IMR-90 (cell line): ENCODE measurements at regions not wholly inside any gene's neighbourhood (a gene's known extent, or its start where the extent isn't known, plus 50 kb on each side); places are given as distances from the start of the nearest gene placed in this dataset.

Source experiments
- ATAC-seq: fragments of 200-7000 bp; cut with Tn5 transposase; 2 replicates; pipeline ENCODE4 v1.9.1; 2020; ENCODE audit warnings: low read depth, mild to moderate bottlenecking, moderate library complexity
- BruUV-seq: library from RNA; stranded (reverse); fragments of 400-500 nt; replicated peaks from 2 replicates; lab custom pipeline; 2021; lab: Mats Ljungman, UMichigan
- CTCF ChIA-PET: fragments of 300-600 bp; formaldehyde crosslinking; extraction: SDS; loops from one replicate; lab custom pipeline; 2021; ENCODE audit warnings: antibody characterized with exemption; lab: Yijun Ruan, JAX
- POLR2A ChIA-PET: fragments of 300-600 bp; sonication (Branson Sonifier 250); formaldehyde crosslinking; loops from one replicate; lab custom pipeline; 2022; ENCODE audit warnings: antibody characterized with exemption; ENCODE audit not compliant: unreplicated experiment; lab: Charles Lee
- DNase-seq: peaks from one replicate; pipeline ENCODE4 v3.0.0; 2013
- H2AFZ ChIP-seq: replicated peaks from 2 replicates; pipeline ENCODE3; 2013; ENCODE audit warnings: low read length, mild to moderate bottlenecking; ENCODE audit not compliant: poor library complexity
- H2AK5ac ChIP-seq: 2 replicates; pipeline ENCODE4 v1.6.1; 2013; ENCODE audit warnings: low read depth, low read length, inconsistent platforms
- H2AK9ac ChIP-seq: replicated peaks from 2 replicates; pipeline ENCODE3; 2013; ENCODE audit warnings: mild to moderate bottlenecking, low read depth, low read length, moderate library complexity; ENCODE audit not compliant: poor library complexity
- H2BK120ac ChIP-seq: 2 replicates; pipeline ENCODE4 v1.6.1; 2013; ENCODE audit warnings: low read depth, low read length, inconsistent platforms
- H2BK15ac ChIP-seq: 3 replicates; pipeline ENCODE4 v1.6.1; 2013; ENCODE audit warnings: low read depth, low read length, inconsistent platforms
- H2BK20ac ChIP-seq: 2 replicates; pipeline ENCODE4 v1.6.1; 2013; ENCODE audit warnings: low read depth, mild to moderate bottlenecking, inconsistent platforms, low read length, moderate library complexity
- H2BK5ac ChIP-seq: 2 replicates; pipeline ENCODE4 v1.6.1; 2013; ENCODE audit warnings: mild to moderate bottlenecking, low read depth, low read length, inconsistent platforms; ENCODE audit not compliant: poor library complexity, severe bottlenecking
- H3K14ac ChIP-seq: replicated peaks from 2 replicates; pipeline ENCODE4 v1.6.1; 2013; ENCODE audit warnings: low read depth, low read length, inconsistent platforms
- H3K18ac ChIP-seq: 2 replicates; pipeline ENCODE4 v1.6.1; 2013; ENCODE audit warnings: low read depth, low read length, control low read depth
- H3K23ac ChIP-seq: 2 replicates; pipeline ENCODE4 v1.6.1; 2013; ENCODE audit warnings: low read depth, low read length, inconsistent platforms
- H3K27ac ChIP-seq: 2 replicates; pipeline ENCODE4 v1.5.1; 2013; ENCODE audit warnings: mild to moderate bottlenecking, control low read depth, low read length; ENCODE audit not compliant: insufficient read depth
- H3K27me3 ChIP-seq: 2 replicates; pipeline ENCODE4 v1.6.1; 2013; ENCODE audit warnings: low read length; ENCODE audit not compliant: control insufficient read depth, insufficient read depth
- H3K36me3 ChIP-seq: 2 replicates; pipeline ENCODE4 v1.6.1; 2013; ENCODE audit warnings: low read length, mixed read lengths; ENCODE audit not compliant: control insufficient read depth, insufficient read depth
- H3K4ac ChIP-seq: 2 replicates; pipeline ENCODE4 v1.6.1; 2013; ENCODE audit warnings: low read depth, low read length, inconsistent platforms
- H3K4me1 ChIP-seq: 2 replicates; pipeline ENCODE4 v1.6.1; 2013; ENCODE audit warnings: low read length, mixed read lengths; ENCODE audit not compliant: control insufficient read depth, insufficient read depth
- H3K4me2 ChIP-seq: 2 replicates; pipeline ENCODE4 v1.6.1; 2013; ENCODE audit warnings: low read depth, mild to moderate bottlenecking, control low read depth, low read length, moderate library complexity
- H3K4me3 ChIP-seq: 2 replicates; pipeline ENCODE4 v1.5.1; 2013; ENCODE audit warnings: low read depth, mild to moderate bottlenecking, control low read depth, low read length, moderate library complexity; ENCODE audit not compliant: insufficient read depth
- H3K56ac ChIP-seq: 2 replicates; pipeline ENCODE4 v1.6.1; 2013; ENCODE audit warnings: low read length, inconsistent platforms; ENCODE audit not compliant: insufficient read depth; ENCODE audit errors: extremely low read depth
- H3K79me1 ChIP-seq, 2 experiments: 2 replicates each; pipeline ENCODE4 v1.6.1; 2013; ENCODE audit warnings: low read length in 2 of 2, inconsistent platforms in 1 of 2, low read depth in 1 of 2
- H3K9ac ChIP-seq: 2 replicates; pipeline ENCODE4 v1.6.1; 2013; ENCODE audit warnings: low read depth, low read length, control low read depth
- H3K9me1 ChIP-seq: 2 replicates; pipeline ENCODE4 v1.6.1; 2013; ENCODE audit warnings: low read length, inconsistent platforms; ENCODE audit not compliant: insufficient read depth
- H3K9me3 ChIP-seq: 2 replicates; pipeline ENCODE4 v1.6.1; 2013; ENCODE audit warnings: low read length; ENCODE audit not compliant: control insufficient read depth, insufficient read depth
- H4K20me1 ChIP-seq: 2 replicates; pipeline ENCODE4 v1.6.1; 2013; ENCODE audit warnings: low read length, inconsistent platforms; ENCODE audit not compliant: insufficient read depth
- H4K5ac ChIP-seq: 2 replicates; pipeline ENCODE4 v1.6.1; 2013; ENCODE audit warnings: mild to moderate bottlenecking, low read depth, low read length, control low read depth
- H4K8ac ChIP-seq, 2 experiments: 2 replicates each; pipeline ENCODE4 v1.6.1; 2013; ENCODE audit warnings: low read depth in 2 of 2, low read length in 2 of 2, control low read depth in 1 of 2, inconsistent platforms in 1 of 2
- H4K91ac ChIP-seq: 2 replicates; pipeline ENCODE4 v1.6.1; 2013; ENCODE audit warnings: low read depth, low read length, inconsistent platforms; ENCODE audit not compliant: insufficient read depth
- BHLHE40 ChIP-seq: fragments of 150-350 bp; IDR thresholded peaks from 2 replicates; pipeline ENCODE4 v1.6.1; 2016; ENCODE audit warnings: mild to moderate bottlenecking, low read depth, low read length
- CHD1 ChIP-seq: IDR thresholded peaks from 2 replicates; pipeline ENCODE4 v1.6.1; 2012; ENCODE audit warnings: low read depth, low read length, improper control_type of control experiment
- FOS ChIP-seq: fragments of 150-350 bp; IDR thresholded peaks from 2 replicates; pipeline ENCODE4 v1.6.1; 2016; ENCODE audit warnings: low read depth, low read length
- MXI1 ChIP-seq: IDR thresholded peaks from 2 replicates; pipeline ENCODE4 v1.6.1; 2012; ENCODE audit warnings: low read depth, mild to moderate bottlenecking, low read length, moderate library complexity, borderline replicate concordance
- POLR2A ChIP-seq: IDR thresholded peaks from 2 replicates; pipeline ENCODE4 v1.6.1; 2012; ENCODE audit warnings: mild to moderate bottlenecking, low read depth, low read length
- RCOR1 ChIP-seq: IDR thresholded peaks from 2 replicates; pipeline ENCODE4 v1.6.1; 2012; ENCODE audit warnings: mild to moderate bottlenecking, low read length, improper control_type of control experiment; ENCODE audit not compliant: insufficient replicate concordance
- RFX5 ChIP-seq: IDR thresholded peaks from 2 replicates; pipeline ENCODE4 v1.8.0; 2012; ENCODE audit warnings: low read depth, mild to moderate bottlenecking, low read length, moderate library complexity
- WGBS, 2 experiments: methylation state at CpG; one replicate each; pipeline versions ENCODE4 v1.1.5 to v1.1.7; 2013; ENCODE audit warnings: missing lambda C conversion rate in 2 of 2; ENCODE audit not compliant: insufficient read length in 1 of 2; ENCODE audit errors: extremely low coverage in 2 of 2; 5-methylcytosine and 5-hydroxymethylcytosine counted together
- dilution Hi-C: fragments of 300-500 bp; cut with HindIII; formaldehyde crosslinking; loops from one replicate; pipeline ENCODE4 v1.14.3; 2018; ENCODE audit warnings: low sequenced_read_pairs; ENCODE audit not compliant: unreplicated experiment
- in situ Hi-C: fragments of 300-500 bp; cut with MboI; formaldehyde crosslinking; loops from 3 replicates; pipeline ENCODE4 v1.14.3; 2019; ENCODE audit warnings: low sequenced_read_pairs, inconsistent platforms, mixed read lengths
- intact Hi-C: fragments of 100-400 bp; cut with micrococcal nuclease; formaldehyde crosslinking; loops from 2 replicates; pipeline ENCODE4 v1.10.0; 2022
- TF ChIP-seq, protein P1 (sequence below): fragments of 150-350 bp; IDR thresholded peaks from 2 replicates; pipeline ENCODE4 v1.6.1; 2016; ENCODE audit warnings: low read depth, mild to moderate bottlenecking, low read length, moderate library complexity, borderline replicate concordance

GRCh38 chrX:499870-500364 is 113.2 kb upstream of the PPP2R3B start:
- Histone ChIP-seq H2AK5ac (no peak overlapping the region), H4K20me1 (no peaks in the 10 kb centered on the region), H3K14ac (no peak overlapping the region), H3K27ac (no peak overlapping the region), H3K36me3 (no peaks in the 10 kb centered on the region), H3K23ac (no peak overlapping the region), H3K79me1 (no peaks in the 10 kb centered on the region), H3K4me1 (no peaks in the 10 kb centered on the region), H2BK15ac (no peak overlapping the region), H2BK20ac (no peak overlapping the region), H2AK9ac (no peak overlapping the region), H4K5ac (no peak overlapping the region), H3K4ac (no peak overlapping the region), H3K9me1 (no peaks in the 10 kb centered on the region), H3K4me3 (no peak overlapping the region), H2BK5ac (no peak overlapping the region), H4K91ac (no peak overlapping the region), H3K27me3 (no peaks in the 10 kb centered on the region), H3K18ac (no peak overlapping the region), H3K56ac (no peak overlapping the region), H2AFZ (no peak overlapping the region), H3K4me2 (no peak overlapping the region), H4K8ac (no peak overlapping the region), H3K9ac (no peak overlapping the region), H2BK120ac (no peak overlapping the region), H3K9me3 (peaks cover 24% of the 10 kb centered on the region)
- intact Hi-C loops (no loop called here), dilution Hi-C loops (no loop called here), in situ Hi-C loops (no loop called here)
- TF ChIP-seq, protein P1, sequence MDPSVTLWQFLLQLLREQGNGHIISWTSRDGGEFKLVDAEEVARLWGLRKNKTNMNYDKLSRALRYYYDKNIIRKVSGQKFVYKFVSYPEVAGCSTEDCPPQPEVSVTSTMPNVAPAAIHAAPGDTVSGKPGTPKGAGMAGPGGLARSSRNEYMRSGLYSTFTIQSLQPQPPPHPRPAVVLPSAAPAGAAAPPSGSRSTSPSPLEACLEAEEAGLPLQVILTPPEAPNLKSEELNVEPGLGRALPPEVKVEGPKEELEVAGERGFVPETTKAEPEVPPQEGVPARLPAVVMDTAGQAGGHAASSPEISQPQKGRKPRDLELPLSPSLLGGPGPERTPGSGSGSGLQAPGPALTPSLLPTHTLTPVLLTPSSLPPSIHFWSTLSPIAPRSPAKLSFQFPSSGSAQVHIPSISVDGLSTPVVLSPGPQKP = no peak
- no peak for TF ChIP-seq POLR2A
- no peak for TF ChIP-seq CHD1
- no peak for TF ChIP-seq BHLHE40
- TF ChIP-seq RCOR1 = no peak
- TF ChIP-seq MXI1 = no peak
- no peak for TF ChIP-seq FOS
- TF ChIP-seq RFX5 = no peak
- ChIA-PET CTCF (no interaction called here), POLR2A (no interaction called here)
- no peak for DNase-seq
- no TSS peak for BruUV-seq
- WGBS, 2 experiments = 7% methylated on average over 14 of the region's 21 CpGs; no CpG with 5 or more reads in 1 of the 2 experiments
- ATAC-seq = no peak
